Activated CD4-positive, alpha-beta T cell treated with anti-CD3 and anti-CD28 coated beads for 36 hours (primary cell): ENCODE measurements at regions not wholly inside any gene's neighbourhood (a gene's known extent, or its start where the extent isn't known, plus 50 kb on each side); places are given as distances from the start of the nearest gene placed in this dataset.

Experiments
- ATAC-seq: fragments of 200-7000 bp; cut with Tn5 transposase; one replicate; pipeline ENCODE4 v1.10.0; 2021; ENCODE audit warnings: mild to moderate bottlenecking, moderate library complexity
- CTCF ChIA-PET: fragments of 350-600 bp; sonication (Branson Sonifier 250); formaldehyde crosslinking; loops from one replicate; lab custom pipeline; 2021; ENCODE audit warnings: antibody characterized with exemption; lab: Charles Lee
- POLR2A ChIA-PET: fragments of 350-600 bp; sonication (Branson Sonifier 250); formaldehyde crosslinking; loops from one replicate; lab custom pipeline; 2021; ENCODE audit warnings: antibody characterized with exemption, inconsistent platforms; lab: Charles Lee
- DNase-seq: peaks from one replicate; pipeline ENCODE4 v3.0.0-alpha.2; 2020
- H3K27ac Mint-ChIP-seq: one replicate; pipeline ENCODE4 v1.8.0; 2021; ENCODE audit warnings: mixed read lengths
- H3K27me3 Mint-ChIP-seq: one replicate; pipeline ENCODE4 v1.8.0; 2021; ENCODE audit warnings: mixed read lengths
- H3K36me3 Mint-ChIP-seq: one replicate; pipeline ENCODE4 v1.8.0; 2021; ENCODE audit warnings: low read depth, mixed read lengths
- H3K4me1 Mint-ChIP-seq: one replicate; pipeline ENCODE4 v1.8.0; 2021; ENCODE audit warnings: mixed read lengths
- H3K4me3 Mint-ChIP-seq: one replicate; pipeline ENCODE4 v1.8.0; 2021; ENCODE audit warnings: mild to moderate bottlenecking, moderate library complexity, mixed read lengths
- H3K9me3 Mint-ChIP-seq: one replicate; pipeline ENCODE4 v1.8.0; 2021; ENCODE audit warnings: low read depth, mixed read lengths
- intact Hi-C, 2 experiments: fragments of 100-400 bp; cut with DNase I in 1 of 2; cut with micrococcal nuclease in 1 of 2; formaldehyde crosslinking; loops; one replicate each; pipeline versions ENCODE4 v1.14.2 to v1.15.1; 2022 to 2024; cut with DNase I, micrococcal nuclease

- ChIA-PET CTCF (no interaction called here), POLR2A (no interaction called here)
- Mint-ChIP-seq H3K36me3 (no peaks in the 10 kb centered on the region), H3K4me3 (no peak overlapping the region), H3K9me3 (peaks cover 13% of the 10 kb centered on the region), H3K27me3 (no peaks in the 10 kb centered on the region), H3K27ac (no peak overlapping the region), H3K4me1 (no peaks in the 10 kb centered on the region)
- intact Hi-C loops: no loop called here
- ATAC-seq (no peak), DNase-seq (no peak)
These were observed 641.7 kb downstream of the LRRIQ3 start for GRCh38 chr1:73556270-73556669.

GRCh38 chr1:73537400-73537799, 660.6 kb downstream of the LRRIQ3 start:
- ATAC-seq (no peak), DNase-seq (no peak)
- intact Hi-C loops: no loop called here
- Mint-ChIP-seq H3K4me3 (no peak overlapping the region), H3K36me3 (no peaks in the 10 kb centered on the region), H3K27ac (no peak overlapping the region), H3K27me3 (no peaks in the 10 kb centered on the region), H3K9me3 (peaks cover 11% of the 10 kb centered on the region), H3K4me1 (no peaks in the 10 kb centered on the region)
- ChIA-PET POLR2A (no interaction called here), CTCF (no interaction called here)

- no peaks in the 10 kb centered on the region for H3K27me3 Mint-ChIP-seq
These were observed 680.3 kb downstream of the LRRIQ3 start for GRCh38 chr1:73517603-73518191.

GRCh38 chr1:73516451-73516850, 681.5 kb downstream of the LRRIQ3 start:
- no peaks in the 10 kb centered on the region for H3K36me3 Mint-ChIP-seq
- intact Hi-C loops: no loop called here
- ChIA-PET POLR2A (no interaction called here), CTCF (no interaction called here)
- no peaks in the 10 kb centered on the region for H3K27me3 Mint-ChIP-seq
- no peak overlapping the region for H3K4me3 Mint-ChIP-seq
- H3K4me1 Mint-ChIP-seq: no peaks in the 10 kb centered on the region
- DNase-seq (no peak), ATAC-seq (no peak)
- H3K27ac Mint-ChIP-seq: no peak overlapping the region
- H3K9me3 Mint-ChIP-seq: peaks cover 2% of the 10 kb centered on the region

More at GRCh38 chr1:73517603-73518191, 680.3 kb downstream of the LRRIQ3 start:
- peaks cover 2% of the 10 kb centered on the region for H3K9me3 Mint-ChIP-seq
- H3K27ac Mint-ChIP-seq: no peak overlapping the region
- ChIA-PET CTCF (no interaction called here), POLR2A (no interaction called here)
- DNase-seq (no peak), ATAC-seq (no peak)
- no peaks in the 10 kb centered on the region for H3K4me1 Mint-ChIP-seq
- no peaks in the 10 kb centered on the region for H3K36me3 Mint-ChIP-seq
- H3K4me3 Mint-ChIP-seq: no peak overlapping the region
- intact Hi-C loops: no loop called here

- intact Hi-C loops: no loop called here
- H3K4me1 Mint-ChIP-seq: no peaks in the 10 kb centered on the region
- H3K27me3 Mint-ChIP-seq: no peaks in the 10 kb centered on the region
- no peaks in the 10 kb centered on the region for H3K36me3 Mint-ChIP-seq
- H3K4me3 Mint-ChIP-seq: no peak overlapping the region
- ChIA-PET CTCF (no interaction called here), POLR2A (no interaction called here)
- peaks cover 5% of the 10 kb centered on the region for H3K9me3 Mint-ChIP-seq
- DNase-seq: no peak
- no peak for ATAC-seq
- no peak overlapping the region for H3K27ac Mint-ChIP-seq
These were observed 686.9 kb downstream of the LRRIQ3 start for GRCh38 chr1:73511038-73511437.

GRCh38 chr1:73500154-73500553, 697.8 kb downstream of the LRRIQ3 start:
- intact Hi-C loops: no loop called here
- H3K27ac Mint-ChIP-seq: no peak overlapping the region
- no peaks in the 10 kb centered on the region for H3K36me3 Mint-ChIP-seq
- no peaks in the 10 kb centered on the region for H3K9me3 Mint-ChIP-seq
- POLR2A ChIA-PET: no interaction called here
- no peaks in the 10 kb centered on the region for H3K27me3 Mint-ChIP-seq
- ATAC-seq (no peak), DNase-seq (no peak)
- CTCF ChIA-PET: no interaction called here
- H3K4me3 Mint-ChIP-seq: no peak overlapping the region
- H3K4me1 Mint-ChIP-seq: no peaks in the 10 kb centered on the region

- Mint-ChIP-seq H3K27ac (no peak overlapping the region), H3K4me1 (no peaks in the 10 kb centered on the region), H3K4me3 (no peak overlapping the region), H3K27me3 (no peaks in the 10 kb centered on the region), H3K9me3 (no peaks in the 10 kb centered on the region), H3K36me3 (no peaks in the 10 kb centered on the region)
- ATAC-seq (no peak), DNase-seq (no peak)
- intact Hi-C loops: no loop called here
- ChIA-PET CTCF (no interaction called here), POLR2A (no interaction called here)
These were observed 698.3 kb downstream of the LRRIQ3 start for GRCh38 chr1:73499671-73500070.

- ATAC-seq: no peak
- intact Hi-C loops: no loop called here
- ChIA-PET POLR2A (no interaction called here), CTCF (no interaction called here)
- Mint-ChIP-seq H3K4me3 (no peak overlapping the region), H3K36me3 (no peaks in the 10 kb centered on the region), H3K27ac (no peak overlapping the region), H3K4me1 (no peaks in the 10 kb centered on the region), H3K27me3 (no peaks in the 10 kb centered on the region), H3K9me3 (peaks cover 15% of the 10 kb centered on the region)
- DNase-seq: no peak
These were observed 706.4 kb downstream of the LRRIQ3 start for GRCh38 chr1:73491621-73492020.

GRCh38 chr1:73475316-73475870, 722.6 kb downstream of the LRRIQ3 start:
- intact Hi-C loops: no loop called here
- Mint-ChIP-seq H3K36me3 (no peaks in the 10 kb centered on the region), H3K4me3 (no peak overlapping the region), H3K4me1 (no peaks in the 10 kb centered on the region), H3K27me3 (no peaks in the 10 kb centered on the region), H3K27ac (no peak overlapping the region), H3K9me3 (no peaks in the 10 kb centered on the region)
- no peak for DNase-seq
- no peak for ATAC-seq
- CTCF ChIA-PET: no interaction called here
- POLR2A ChIA-PET: no interaction called here

- intact Hi-C loops: no loop called here
- peaks cover 9% of the 10 kb centered on the region for H3K9me3 Mint-ChIP-seq
- ChIA-PET POLR2A (no interaction called here), CTCF (no interaction called here)
- no peak overlapping the region for H3K27ac Mint-ChIP-seq
- no peak for DNase-seq
- no peaks in the 10 kb centered on the region for H3K27me3 Mint-ChIP-seq
- H3K4me3 Mint-ChIP-seq: no peak overlapping the region
- no peaks in the 10 kb centered on the region for H3K36me3 Mint-ChIP-seq
- no peak for ATAC-seq
- no peaks in the 10 kb centered on the region for H3K4me1 Mint-ChIP-seq
These were observed 725.2 kb downstream of the LRRIQ3 start for GRCh38 chr1:73472810-73473209.

GRCh38 chr1:73467731-73468130, 730.2 kb downstream of the LRRIQ3 start:
- Mint-ChIP-seq H3K27ac (no peak overlapping the region), H3K27me3 (no peaks in the 10 kb centered on the region), H3K4me3 (no peak overlapping the region), H3K4me1 (no peaks in the 10 kb centered on the region), H3K9me3 (peaks cover 12% of the 10 kb centered on the region), H3K36me3 (no peaks in the 10 kb centered on the region)
- intact Hi-C loops: no loop called here
- ChIA-PET POLR2A (no interaction called here), CTCF (no interaction called here)
- ATAC-seq: no peak
- DNase-seq: no peak

- ChIA-PET POLR2A (no interaction called here), CTCF (no interaction called here)
- Mint-ChIP-seq H3K4me1 (no peaks in the 10 kb centered on the region), H3K27ac (no peak overlapping the region), H3K36me3 (no peaks in the 10 kb centered on the region), H3K27me3 (no peaks in the 10 kb centered on the region), H3K9me3 (peaks cover 6% of the 10 kb centered on the region), H3K4me3 (no peak overlapping the region)
- intact Hi-C loops: no loop called here
- no peak for ATAC-seq
- no peak for DNase-seq
These were observed 734.1 kb downstream of the LRRIQ3 start for GRCh38 chr1:73463873-73464272.
